HG03139 (cell line): ENCODE measurements at regions not wholly inside any gene's neighbourhood (a gene's known extent, or its start where the extent isn't known, plus 50 kb on each side); places are given as distances from the start of the nearest gene placed in this dataset.

Source experiments
- ATAC-seq: cut with Tn5 transposase; IDR thresholded peaks from one replicate; pipeline ENCODE4 v1.9.1; 2021; ENCODE audit not compliant: unreplicated experiment

DNA sequence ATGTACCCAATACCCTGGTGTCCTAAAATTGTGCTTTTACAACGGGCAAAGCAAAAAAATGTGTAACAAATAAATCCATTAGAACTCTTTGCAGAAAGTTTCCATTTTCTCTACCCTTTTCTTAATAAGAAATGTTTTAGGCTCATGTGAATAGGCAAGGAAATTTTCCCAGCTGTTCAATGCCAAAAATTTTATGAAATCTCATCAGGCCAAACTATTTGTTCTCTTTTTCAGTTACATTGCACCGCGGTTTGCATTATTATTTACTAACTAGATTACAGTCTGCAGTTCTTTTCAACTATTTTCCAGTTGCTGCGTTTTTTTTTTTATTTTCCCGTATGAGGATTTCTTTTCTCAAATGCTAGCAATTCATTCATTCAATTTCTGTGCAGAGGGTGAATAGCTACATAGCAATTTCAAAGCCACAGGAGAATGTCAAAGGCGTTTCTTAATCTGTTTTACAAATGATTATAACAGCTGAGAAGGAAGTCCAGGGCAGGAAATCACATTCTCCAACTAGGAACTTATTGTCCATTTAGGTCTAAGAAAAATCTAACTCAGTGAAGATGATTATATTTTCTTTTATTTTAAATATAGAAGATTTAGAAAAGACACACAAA, 367.5 kb upstream of the MMADHC start:
- ATAC-seq: no peak

- ATAC-seq: no peak
These were observed 366.1 kb upstream of the MMADHC start for GRCh38 chr2:149953627-149954026.

DNA sequence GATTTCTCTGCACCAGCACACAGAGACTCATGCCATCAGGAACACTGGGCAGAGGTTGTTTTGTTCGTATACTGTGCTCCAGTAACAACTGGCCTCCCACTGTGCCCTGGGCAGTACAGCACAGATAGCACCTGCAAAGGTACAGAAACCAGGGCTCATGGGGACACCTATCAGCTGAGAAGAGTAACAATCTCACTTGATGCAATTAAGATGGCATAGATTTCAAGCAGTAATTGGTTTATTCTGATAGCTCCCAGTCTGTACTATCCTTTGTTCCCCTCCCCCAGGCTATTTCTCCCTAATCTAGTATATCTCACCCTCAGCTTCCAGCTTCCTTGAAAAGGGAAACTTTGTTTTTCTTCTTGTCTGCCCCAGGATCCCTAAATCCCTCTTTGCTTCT, 343.9 kb upstream of the MMADHC start:
- no peak for ATAC-seq

DNA sequence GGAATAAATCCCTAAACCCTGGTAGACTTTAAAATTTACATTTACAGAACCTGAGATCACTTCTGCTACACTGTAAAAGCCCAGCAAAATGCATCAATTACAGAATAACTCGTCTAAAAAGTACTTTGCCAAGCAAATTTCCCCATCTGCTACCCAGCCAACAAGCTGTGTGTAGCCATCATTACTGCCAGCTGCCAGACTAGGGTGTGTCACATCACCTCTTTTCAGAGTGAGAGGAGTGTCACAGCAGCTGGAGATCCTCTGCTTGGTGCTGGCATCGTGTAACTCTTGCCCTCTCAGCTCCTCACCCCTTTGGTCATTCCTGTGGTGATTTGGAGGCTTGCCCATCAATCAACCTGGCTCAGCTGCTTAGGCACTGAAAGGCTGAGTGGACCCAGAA, 340.4 kb upstream of the MMADHC start:
- no peak for ATAC-seq

DNA sequence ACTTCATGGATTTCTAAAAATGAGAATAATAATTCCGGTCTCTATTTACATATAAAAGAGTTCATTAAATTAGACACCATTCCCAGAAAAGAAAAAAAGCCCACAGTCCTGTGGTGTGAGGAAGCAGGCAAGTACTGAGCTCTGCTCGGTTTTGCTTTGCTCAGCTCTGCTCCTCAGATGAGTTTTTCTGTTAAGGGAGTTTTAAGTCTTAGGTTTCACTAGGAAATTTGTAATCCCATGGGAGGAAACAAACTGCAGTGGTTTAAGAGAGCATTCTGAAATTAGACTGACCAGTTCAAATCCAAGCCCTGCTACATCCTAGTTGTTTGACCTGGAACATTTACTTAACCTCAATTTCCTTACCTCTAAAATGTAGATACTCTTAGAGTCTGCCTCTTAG, 338.6 kb upstream of the MMADHC start:
- ATAC-seq: no peak

- ATAC-seq: no peak
These were observed 337.1 kb upstream of the MMADHC start for GRCh38 chr2:149924549-149925213.

DNA sequence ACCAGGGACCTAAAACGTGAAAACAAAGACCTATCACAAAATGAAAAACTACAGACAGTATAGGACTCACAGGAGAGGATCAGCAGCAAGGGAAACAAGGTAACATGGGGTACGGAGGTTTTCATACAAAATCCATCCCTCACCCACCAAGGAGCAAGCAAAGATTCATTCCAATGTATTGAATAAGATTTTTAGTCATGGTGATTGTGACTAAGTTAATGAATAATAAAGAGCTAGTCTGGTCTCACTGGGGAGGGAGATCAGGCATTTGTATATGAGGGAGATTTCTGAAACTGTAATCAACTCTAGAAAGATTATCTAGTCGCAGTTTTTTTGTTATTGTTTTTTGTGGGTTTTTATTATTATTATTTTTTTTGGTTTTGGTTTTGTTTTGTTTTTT, 336.5 kb upstream of the MMADHC start:
- ATAC-seq: no peak

GRCh38 chr2:149921911-149922616, 334.5 kb upstream of the MMADHC start:
- ATAC-seq: no peak

- ATAC-seq: no peak
These were observed 332.8 kb upstream of the MMADHC start for GRCh38 chr2:149920389-149920788.

DNA sequence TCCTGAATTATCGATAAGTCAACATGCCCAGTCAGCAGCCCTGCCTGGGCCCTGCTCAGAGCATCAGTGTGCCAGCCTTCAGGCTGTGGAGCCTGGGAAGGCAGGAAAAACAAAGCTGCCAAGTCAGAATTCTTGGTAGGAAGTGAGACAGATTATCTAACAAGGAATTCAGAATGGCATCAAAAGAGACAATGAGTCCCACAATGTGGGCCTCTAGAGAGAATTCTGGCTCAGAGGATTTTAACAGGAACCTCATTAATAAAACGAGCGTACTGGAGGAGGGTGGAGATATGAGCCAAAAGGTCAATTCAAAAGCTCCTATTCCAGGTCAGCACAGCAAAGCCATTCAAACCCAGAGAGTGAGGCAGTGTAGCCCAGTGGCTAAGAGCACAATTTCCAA, 327.6 kb upstream of the MMADHC start:
- no peak for ATAC-seq

DNA sequence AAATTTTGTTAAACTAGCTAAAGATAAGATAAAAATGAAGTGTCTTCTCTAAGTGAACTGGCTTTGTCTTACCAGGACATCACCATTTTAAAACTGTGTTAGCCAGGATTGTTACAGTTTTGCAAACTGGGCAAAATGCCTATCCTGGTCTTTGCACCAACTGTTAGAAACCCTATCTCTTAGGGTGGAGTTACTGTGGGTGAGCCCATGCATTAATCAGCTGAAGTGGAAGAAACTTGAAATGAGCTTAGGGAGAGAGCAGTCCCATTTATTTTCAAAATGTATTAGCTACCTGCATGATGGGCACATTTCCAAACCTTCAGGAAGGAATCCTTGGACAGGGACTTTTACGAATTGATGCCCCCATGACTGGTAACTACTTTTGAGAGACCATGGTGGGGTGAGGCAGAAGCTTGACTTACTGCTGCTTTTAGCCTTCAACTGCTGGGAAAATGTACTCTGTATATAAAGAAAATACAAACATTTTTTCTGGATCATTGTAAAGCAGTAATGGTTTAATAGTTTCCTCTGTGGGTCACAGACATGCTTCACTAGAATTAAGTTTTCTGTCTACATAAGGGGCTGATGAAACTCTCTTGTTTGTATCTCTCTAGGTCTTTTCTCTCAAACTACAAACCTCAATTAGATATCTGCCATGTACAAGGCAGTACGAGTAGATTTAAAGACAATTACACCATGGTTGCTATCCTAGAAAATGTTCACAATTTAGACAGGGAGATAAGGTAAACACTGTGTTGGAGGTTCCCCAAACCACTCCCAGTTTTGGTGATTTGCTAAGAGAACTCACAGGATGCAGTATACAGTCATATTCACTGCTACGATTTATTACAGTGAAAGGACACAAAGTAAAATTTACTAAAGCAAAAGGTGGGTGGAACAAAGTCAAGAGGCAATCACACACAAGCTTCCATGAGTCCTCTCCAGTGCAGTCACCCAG, 321.4 kb upstream of the MMADHC start:
- no peak for ATAC-seq

GRCh38 chr2:149906886-149907285, 319.3 kb upstream of the MMADHC start:
- ATAC-seq: no peak

GRCh38 chr2:149904352-149905175, 317.0 kb upstream of the MMADHC start:
- no peak for ATAC-seq

GRCh38 chr2:149903626-149904025, 316.1 kb upstream of the MMADHC start:
- no peak for ATAC-seq

DNA sequence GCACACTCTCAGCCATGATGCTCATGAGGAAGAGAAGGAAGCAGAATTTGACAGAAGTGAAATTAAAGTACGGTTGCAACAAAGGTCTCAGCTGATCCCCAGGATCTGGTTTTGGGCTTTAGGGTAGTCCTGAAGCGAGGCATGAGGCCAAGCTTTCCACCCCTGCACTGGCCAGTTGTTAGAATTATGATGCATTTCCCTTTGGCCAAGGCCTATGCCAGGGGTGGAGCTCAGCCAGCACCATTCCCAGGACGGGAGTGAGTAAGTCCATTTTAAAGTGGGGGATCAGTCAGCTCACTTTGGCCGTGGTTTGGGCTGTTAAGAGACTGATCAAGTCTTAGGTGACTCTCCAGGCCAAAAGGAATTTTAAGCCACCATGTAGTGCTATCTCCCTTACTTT, 314.5 kb upstream of the MMADHC start:
- no peak for ATAC-seq

DNA sequence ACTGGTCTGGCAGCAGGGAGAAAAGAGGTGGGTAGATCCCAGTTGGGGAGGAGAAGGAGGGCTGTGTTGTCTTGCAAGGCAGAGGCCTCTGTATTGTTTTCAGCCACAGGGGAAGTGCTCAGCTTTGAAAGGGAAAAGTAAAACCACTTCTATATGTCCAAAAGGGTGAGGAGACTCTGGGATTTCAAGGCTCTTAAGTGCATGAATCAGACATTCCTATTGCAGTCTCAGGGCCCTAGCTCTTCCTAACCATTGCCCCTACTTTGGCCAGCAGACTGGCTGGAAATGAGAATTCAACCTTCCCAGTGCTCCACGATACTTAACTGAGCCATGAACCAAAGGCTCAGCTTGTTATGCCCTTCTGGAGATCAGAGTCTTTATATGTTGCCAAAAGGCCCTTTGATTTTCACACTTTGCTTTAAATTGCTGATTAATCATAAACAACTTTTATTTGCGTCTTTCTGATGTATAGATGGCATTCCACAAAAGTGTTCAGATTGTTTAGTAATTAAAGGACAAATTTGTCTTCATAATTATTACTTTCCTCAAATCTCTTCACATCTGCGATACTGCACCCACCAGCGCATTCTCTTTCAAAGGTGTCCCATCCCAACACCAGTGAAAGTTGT, 313.8 kb upstream of the MMADHC start:
- ATAC-seq: no peak

DNA sequence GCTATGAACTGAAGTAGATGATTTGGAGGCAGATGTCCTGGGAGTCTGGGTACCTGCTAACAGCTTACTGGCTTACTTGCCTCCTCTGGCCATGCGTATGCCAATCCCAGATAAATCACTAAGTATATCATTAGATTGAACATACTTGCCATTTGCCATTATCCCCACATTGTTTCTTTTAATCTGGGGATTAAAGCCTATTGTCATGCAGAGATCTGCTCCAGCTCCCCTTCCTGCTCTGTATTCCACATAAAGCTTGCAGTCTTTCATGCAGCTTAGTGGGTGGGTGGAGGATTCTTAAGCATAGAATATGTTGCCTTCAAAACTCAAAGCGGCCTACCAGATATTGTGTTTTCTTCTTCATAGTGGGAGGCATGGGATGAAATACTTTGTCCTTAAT, 311.8 kb upstream of the MMADHC start:
- ATAC-seq: no peak

DNA sequence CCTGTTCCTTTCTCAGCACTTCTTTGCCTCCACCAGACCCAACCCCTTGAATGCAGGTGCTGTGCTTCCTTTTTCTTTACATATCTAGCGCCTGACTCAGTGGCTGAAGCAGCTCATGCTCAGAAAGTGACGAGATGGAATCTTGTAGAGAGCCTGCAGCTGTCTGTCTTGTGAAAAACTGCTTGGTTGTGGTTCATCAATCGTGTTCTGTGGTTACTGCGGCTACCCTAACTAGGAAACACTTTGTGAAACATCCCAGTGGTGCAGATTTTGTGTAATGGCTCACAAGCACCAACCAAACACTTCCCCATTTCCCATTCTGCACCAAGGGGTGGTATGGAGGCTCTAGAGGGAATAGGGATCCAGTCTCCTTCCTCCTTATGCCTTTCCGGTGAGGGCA, 307.2 kb upstream of the MMADHC start:
- ATAC-seq: no peak

- no peak for ATAC-seq
These were observed 306.7 kb upstream of the MMADHC start for GRCh38 chr2:149894226-149894625.

- ATAC-seq: no peak
These were observed 305.0 kb upstream of the MMADHC start for GRCh38 chr2:149892563-149892962.
